ENCODE measurements at regions not wholly inside any gene's neighbourhood (a gene's known extent, or its start where the extent isn't known, plus 50 kb on each side); places are given as distances from the start of the nearest gene placed in this dataset.
"Not testable (repeated sequence)": the region's sequence is repeated elsewhere in the genome, so short reads cannot be mapped to it uniquely, and the experiment has no call there.

- no peak for DNase-seq (ENCODE audit: low spot score)
These were observed 659.1 kb downstream of the TDRD15 start for GRCh38 chr2:21782866-21783265.

GRCh38 chr2:21787941-21788340 lies 664.2 kb downstream of the TDRD15 start:
- DNase-seq (ENCODE audit: low spot score) = no peak

- DNase-seq (ENCODE audit: low spot score) = not testable (repeated sequence)
These were observed 666.5 kb downstream of the TDRD15 start for GRCh38 chr2:21790311-21790710.

DNA sequence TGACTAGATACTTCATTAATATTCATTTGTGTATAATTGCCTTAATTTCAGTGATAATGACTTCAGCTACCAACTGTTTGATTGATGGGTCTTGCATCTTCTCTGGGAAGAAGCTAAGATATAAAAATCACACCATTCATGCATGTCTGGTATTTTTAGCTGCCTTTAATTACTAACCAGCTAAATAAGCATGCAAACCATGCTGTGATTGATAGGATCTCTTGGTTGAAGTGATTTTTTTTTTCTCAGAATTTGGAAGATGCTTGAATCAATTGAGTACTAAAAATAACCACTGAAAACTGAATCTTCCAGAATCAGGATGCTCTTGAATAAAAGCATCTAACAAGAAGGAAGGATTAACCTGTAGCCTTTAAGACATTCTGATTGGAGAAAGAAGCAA lies 668.8 kb downstream of the TDRD15 start:
- DNase-seq (ENCODE audit: low spot score) = no peak

DNA sequence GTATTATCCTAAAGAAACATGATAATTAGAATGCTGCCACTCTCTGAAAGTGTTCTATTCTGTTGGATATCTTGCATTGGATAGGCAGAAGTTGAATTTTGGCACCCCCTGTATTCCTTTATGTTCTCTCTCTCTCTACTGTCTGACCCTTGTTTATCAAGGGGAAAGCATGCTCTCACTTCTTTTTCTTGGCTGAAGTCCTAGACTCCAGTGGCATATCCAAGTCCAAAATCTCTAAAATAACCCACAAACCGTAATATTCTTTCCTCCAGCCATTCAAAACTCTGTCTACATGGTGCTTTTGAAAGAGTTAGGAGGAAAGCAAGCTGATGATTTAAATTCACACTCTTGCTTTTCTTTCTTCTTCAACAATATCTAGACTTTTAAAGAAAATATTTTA lies 669.7 kb downstream of the TDRD15 start:
- DNase-seq (ENCODE audit: low spot score) = no peak

DNA sequence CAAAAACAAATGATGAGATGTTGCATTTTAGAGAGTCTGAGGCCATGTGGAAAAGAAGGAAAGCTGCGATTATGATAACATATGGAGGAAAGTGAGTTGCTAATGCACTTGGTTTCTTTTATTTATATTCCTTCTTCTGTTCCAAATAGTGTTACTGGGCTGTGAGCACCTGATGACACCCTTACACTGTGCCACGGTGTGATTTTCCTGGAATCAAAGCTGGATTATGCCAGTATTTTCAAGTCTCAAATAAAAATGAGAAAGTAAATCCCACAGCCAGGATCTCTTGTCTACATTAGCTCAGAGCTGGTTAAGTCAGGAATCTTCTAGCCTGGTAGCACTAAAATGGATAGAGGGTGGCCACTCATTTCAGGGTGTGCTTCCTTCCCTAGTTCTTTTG lies 670.8 kb downstream of the TDRD15 start:
- no peak for DNase-seq (ENCODE audit: low spot score)

GRCh38 chr2:21800356-21800755 lies 676.6 kb downstream of the TDRD15 start:
- no peak for DNase-seq (ENCODE audit: low spot score)

- no peak for DNase-seq (ENCODE audit: low spot score)
These were observed 679.8 kb downstream of the TDRD15 start for GRCh38 chr2:21803550-21803949.

DNA sequence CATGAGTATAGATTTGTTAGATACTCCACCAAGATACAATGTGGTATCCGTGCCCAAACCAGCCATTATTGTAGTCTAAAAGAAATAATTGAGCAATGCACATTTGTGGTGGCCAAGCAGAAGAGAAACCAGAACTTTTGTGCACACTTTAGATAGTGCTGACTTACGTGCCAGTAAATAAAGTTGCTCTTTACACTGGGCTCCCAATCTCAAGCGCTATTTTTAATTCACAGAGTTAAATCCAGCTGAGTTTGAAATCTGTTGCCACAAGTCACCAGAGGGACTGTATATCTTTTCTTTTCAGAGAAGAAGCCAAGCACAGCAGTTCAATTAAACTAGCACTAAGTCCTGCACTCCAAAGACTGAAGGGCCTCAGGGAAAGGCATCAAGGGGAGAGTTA lies 680.4 kb downstream of the TDRD15 start:
- DNase-seq (ENCODE audit: low spot score) = no peak

GRCh38 chr2:21811541-21811940 lies 687.8 kb downstream of the TDRD15 start:
- no peak for DNase-seq (ENCODE audit: low spot score)

GRCh38 chr2:21812766-21813165 lies 689.0 kb downstream of the TDRD15 start:
- DNase-seq (ENCODE audit: low spot score) = no peak

- no peak for DNase-seq (ENCODE audit: low spot score)
These were observed 690.9 kb downstream of the TDRD15 start for GRCh38 chr2:21814588-21815149.

DNA sequence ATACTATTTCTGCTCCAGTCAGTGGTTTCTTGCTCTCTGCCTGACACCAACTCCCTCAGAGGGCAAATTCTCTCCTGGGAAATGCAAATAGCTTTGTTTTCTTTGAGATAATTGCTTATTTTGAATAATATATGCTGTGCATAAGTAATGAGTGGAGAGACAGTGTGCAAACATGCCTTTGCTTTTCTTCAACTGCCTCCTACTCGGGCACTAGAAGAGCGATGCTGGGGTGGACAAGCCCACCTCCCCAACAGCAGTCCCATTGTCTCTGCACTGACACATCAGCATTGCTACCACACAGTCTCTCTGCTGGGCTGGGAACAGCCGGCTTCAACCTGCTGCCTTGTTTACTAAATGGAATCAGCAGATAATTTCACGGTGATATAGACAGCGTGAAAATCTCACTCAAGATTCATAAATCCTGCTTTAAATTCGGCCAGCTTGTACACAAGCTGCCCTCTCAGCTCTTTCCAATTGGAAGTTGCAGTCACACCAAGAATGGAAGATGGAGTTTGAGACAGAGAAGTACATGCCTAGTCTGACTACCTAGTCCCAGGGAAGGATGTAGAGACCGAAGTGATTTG lies 694.5 kb downstream of the TDRD15 start:
- DNase-seq (ENCODE audit: low spot score) = no peak

DNA sequence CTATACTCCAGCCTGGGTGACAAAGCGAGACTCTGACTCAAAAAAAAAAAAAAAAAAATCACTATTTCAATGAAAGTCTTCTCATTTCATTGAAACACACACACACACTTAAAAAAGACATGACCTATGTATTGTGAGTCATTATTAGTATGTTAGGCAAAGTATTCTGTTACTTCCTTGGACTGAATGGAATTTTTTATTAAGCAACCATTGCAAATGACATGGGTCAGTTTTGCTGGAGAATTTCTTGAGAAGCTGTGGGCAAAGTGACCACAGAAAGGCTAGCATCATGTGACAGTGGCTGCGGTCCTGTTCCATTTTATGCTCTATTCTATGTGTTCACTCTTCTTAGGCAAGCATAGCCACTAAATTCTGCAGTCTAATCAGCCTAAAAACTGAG lies 695.7 kb downstream of the TDRD15 start:
- no peak for DNase-seq (ENCODE audit: low spot score)

GRCh38 chr2:21820271-21820670 lies 696.5 kb downstream of the TDRD15 start:
- no peak for DNase-seq (ENCODE audit: low spot score)

DNA sequence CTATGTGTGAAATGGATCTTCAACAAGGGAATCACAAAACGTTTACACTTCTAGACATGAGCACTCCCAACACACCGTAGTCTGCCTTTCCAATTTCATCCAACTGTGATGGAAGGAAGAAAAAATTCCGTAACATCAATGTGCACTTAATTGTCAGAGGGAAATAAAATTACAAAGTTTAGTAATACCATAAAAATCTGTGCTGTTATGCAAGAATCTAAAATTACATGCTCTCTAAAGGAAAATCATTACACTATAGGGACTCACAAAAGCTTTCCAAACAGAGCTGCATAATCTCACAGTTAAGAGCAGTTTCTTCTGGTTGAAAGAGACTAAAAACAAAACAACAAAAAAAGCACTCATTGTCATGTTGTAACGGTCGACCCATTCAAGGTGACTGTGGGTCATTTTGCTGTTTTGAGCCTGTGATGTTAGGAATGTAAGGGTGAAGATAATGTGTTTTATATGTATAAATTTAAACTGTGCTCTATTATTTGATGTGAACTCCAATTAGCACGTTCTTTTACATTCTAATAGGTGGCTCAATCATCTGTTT lies 698.0 kb downstream of the TDRD15 start:
- no peak for DNase-seq (ENCODE audit: low spot score)

- DNase-seq (ENCODE audit: low spot score) = no peak
These were observed 698.7 kb downstream of the TDRD15 start for GRCh38 chr2:21822505-21822904.

DNA sequence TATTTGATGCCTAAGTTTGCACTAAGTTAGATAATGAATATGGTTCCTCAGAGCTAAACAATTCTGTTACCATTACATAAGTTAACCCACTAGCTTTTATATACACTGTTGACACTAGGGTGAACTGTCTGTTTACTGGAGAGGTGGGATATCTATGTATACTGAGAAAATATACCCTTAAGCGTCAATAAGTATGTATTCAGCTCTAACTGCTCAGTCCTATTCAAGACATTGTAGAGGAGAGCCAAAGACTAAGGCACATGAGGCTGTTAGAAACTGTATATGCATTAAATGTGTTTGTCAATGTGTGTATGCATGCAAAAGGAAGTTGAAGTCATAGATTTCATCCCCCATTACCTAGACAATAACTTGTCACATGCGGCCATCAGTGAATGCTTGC lies 710.0 kb downstream of the TDRD15 start:
- DNase-seq (ENCODE audit: low spot score) = no peak

DNA sequence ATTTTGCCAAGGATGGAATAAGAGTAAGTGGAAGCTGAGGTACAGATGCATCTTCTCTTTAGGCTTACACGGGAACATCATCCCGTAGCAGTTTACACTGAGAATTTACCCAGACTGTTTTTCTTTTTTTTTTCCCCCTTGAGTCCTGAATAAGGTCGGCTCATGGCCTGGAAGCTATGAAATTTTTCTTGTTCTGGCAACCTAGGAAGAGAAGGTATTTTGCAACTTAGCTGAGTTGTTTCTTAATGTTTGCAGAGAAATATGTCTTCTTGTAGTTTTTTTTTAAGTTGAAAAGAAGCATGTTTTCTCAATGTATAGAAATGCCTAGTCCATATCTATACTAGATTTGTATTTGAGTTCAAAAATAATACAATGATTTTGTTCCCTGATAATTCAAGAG lies 712.5 kb downstream of the TDRD15 start:
- no peak for DNase-seq (ENCODE audit: low spot score)

GRCh38 chr2:21836719-21837118 lies 713.0 kb downstream of the TDRD15 start:
- no peak for DNase-seq (ENCODE audit: low spot score)

DNA sequence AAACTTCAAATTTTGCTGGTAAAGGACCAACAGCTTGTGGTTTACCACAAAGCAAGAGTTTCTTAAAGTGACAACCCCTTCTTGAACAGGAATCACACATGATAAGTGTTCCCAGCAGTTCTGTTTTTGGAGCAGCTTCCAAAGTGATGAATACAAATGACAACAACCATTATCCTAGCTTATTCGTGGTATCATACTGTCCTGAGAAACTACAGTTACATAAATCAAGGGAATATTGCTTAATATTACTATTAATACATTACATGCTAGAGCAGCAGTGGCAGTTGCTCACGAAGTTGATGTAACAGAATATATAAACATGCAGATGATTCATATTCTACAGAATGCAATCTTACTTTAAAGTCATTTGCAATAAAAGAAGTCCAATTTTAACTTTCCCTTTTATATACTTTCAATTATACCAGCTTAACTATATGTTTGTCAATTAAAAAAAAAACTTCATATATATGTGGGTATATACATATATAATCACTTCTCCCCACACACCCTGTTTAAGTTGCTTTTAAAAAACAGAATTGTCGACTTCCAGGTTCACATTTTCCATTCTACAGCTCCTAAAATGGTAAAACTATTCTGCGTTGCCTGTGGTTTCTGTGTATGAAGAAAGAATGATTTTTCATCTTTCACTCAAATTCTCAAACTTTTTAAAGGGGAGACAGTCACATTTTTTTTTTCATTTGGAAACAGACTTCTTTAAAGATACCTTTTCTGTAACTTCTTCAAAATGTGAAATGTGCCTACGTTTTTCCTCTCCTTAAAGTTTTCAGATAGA lies 713.6 kb downstream of the TDRD15 start:
- DNase-seq (ENCODE audit: low spot score) = no peak

DNA sequence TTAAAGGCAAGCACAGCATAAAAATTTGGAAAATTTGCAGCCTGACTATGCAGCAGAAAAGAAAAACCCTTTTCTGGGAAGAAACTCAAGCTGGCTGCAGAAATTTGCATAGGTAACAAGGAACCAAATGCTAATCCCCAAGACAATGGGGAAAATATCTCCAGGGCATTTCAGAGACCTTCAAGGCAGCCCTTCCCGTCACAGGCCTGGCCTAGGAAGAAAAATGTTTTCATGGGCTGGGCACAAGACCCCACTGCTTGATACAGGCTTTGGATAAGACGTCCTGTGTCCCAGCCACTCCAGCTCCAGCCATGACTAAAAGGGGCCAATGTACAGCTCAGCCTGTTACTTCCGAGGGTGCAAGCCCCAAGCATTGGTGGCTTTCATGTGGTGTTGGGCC lies 717.6 kb downstream of the TDRD15 start:
- DNase-seq (ENCODE audit: low spot score) = no peak

- DNase-seq (ENCODE audit: low spot score) = not testable (repeated sequence)
These were observed 726.6 kb downstream of the TDRD15 start for GRCh38 chr2:21850367-21850766.
